Stimulated activated CD4-positive, alpha-beta T cell treated with anti-CD3 and anti-CD28 coated beads, Interleukin-12 subunit alpha, Interleukin-12 subunit beta, amount 100 ng/mL, for 48 hours (primary cell): ENCODE measurements at regions not wholly inside any gene's neighbourhood (a gene's known extent, or its start where the extent isn't known, plus 50 kb on each side); places are given as distances from the start of the nearest gene placed in this dataset.

Source experiments
- DNase-seq, 3 donors: peaks; one replicate each; pipeline ENCODE4 v3.0.0-alpha.2; 2020; ENCODE audit warnings: low read depth in 2 of 3, low spot score in 1 of 3

GRCh38 chr2:217530392-217531090 is 472.3 kb downstream of the TNS1 start:
- no peak for DNase-seq

- DNase-seq: no peak
Observed at GRCh38 chr2:217529271-217529670, 473.5 kb downstream of the TNS1 start.

GRCh38 chr2:217527590-217528202 is 475.1 kb downstream of the TNS1 start:
- no peak for DNase-seq

- DNase-seq: no peak
Observed at GRCh38 chr2:217525076-217525475, 477.7 kb downstream of the TNS1 start.

GRCh38 chr2:217523286-217523685 is 479.5 kb downstream of the TNS1 start:
- DNase-seq: no peak

GRCh38 chr2:217521820-217522219 is 481.0 kb downstream of the TNS1 start:
- no peak for DNase-seq

GRCh38 chr2:217520356-217521010 is 482.3 kb downstream of the TNS1 start:
- DNase-seq: no peak

- no peak for DNase-seq
Observed at GRCh38 chr2:217517402-217517801, 485.4 kb downstream of the TNS1 start.

- no peak for DNase-seq
Observed at GRCh38 chr2:217515615-217516309, 487.0 kb downstream of the TNS1 start.

- no peak for DNase-seq
Observed at GRCh38 chr2:217513258-217513657, 489.5 kb downstream of the TNS1 start.

- DNase-seq: no peak
Observed at GRCh38 chr2:217512728-217513127, 490.1 kb downstream of the TNS1 start.

- no peak for DNase-seq
Observed at GRCh38 chr2:217512259-217512658, 490.5 kb downstream of the TNS1 start.

- no peak for DNase-seq
Observed at GRCh38 chr2:217511850-217512249, 490.9 kb downstream of the TNS1 start.

GRCh38 chr2:217510771-217511291 is 492.0 kb downstream of the TNS1 start:
- peak; percentile 7 to 33 (median 14) for DNase-seq

GRCh38 chr2:217505303-217505702 is 497.5 kb downstream of the TNS1 start:
- DNase-seq: no peak

GRCh38 chr2:217501887-217502286 is 500.9 kb downstream of the TNS1 start:
- DNase-seq: no peak

GRCh38 chr2:217497843-217498377 is 504.9 kb downstream of the TNS1 start:
- DNase-seq: no peak

GRCh38 chr2:217494557-217494956 is 508.2 kb downstream of the TNS1 start:
- DNase-seq: no peak

GRCh38 chr2:217491271-217491670 is 511.5 kb downstream of the TNS1 start:
- DNase-seq: no peak

- no peak for DNase-seq
Observed at GRCh38 chr2:217489145-217489960, 513.4 kb downstream of the TNS1 start.
